Liver (tissue), 8 donors: ENCODE measurements at regions not wholly inside any gene's neighbourhood (a gene's known extent, or its start where the extent isn't known, plus 50 kb on each side); places are given as distances from the start of the nearest gene placed in this dataset.

Source experiments
- DNase-seq: peaks from one replicate; pipeline ENCODE4 v3.0.0-alpha.2; 2017; ENCODE audit warnings: low spot score
- H3K27ac ChIP-seq, 2 donors: one replicate each; pipeline ENCODE4 v1.7.0; 2013; ENCODE audit warnings: inconsistent platforms in 2 of 2, low read length in 2 of 2, control low read depth in 1 of 2, low read depth in 1 of 2, mild to moderate bottlenecking in 1 of 2
- H3K27me3 ChIP-seq, 4 donors: one replicate each; pipeline versions ENCODE4 v1.6.1 to v1.7.0; 2013; ENCODE audit warnings: low read length in 3 of 4, inconsistent platforms in 1 of 4, mild to moderate bottlenecking in 1 of 4, moderate library complexity in 1 of 4; ENCODE audit not compliant: control insufficient read depth in 4 of 4, insufficient read depth in 4 of 4
- H3K36me3 ChIP-seq, 4 donors: one replicate each; pipeline versions ENCODE4 v1.6.1 to v1.7.0; 2013; ENCODE audit warnings: low read length in 3 of 4, mild to moderate bottlenecking in 3 of 4, low read depth in 1 of 4, moderate library complexity in 1 of 4; ENCODE audit not compliant: control insufficient read depth in 4 of 4, insufficient read depth in 3 of 4
- H3K4me1 ChIP-seq, 4 donors: one replicate each; pipeline versions ENCODE4 v1.6.1 to v1.7.0; 2013; ENCODE audit warnings: low read length in 3 of 4, mild to moderate bottlenecking in 3 of 4, moderate library complexity in 1 of 4; ENCODE audit not compliant: control insufficient read depth in 4 of 4, insufficient read depth in 4 of 4
- H3K4me3 ChIP-seq, 3 donors: one replicate each; pipeline versions ENCODE4 v1.6.1 to v1.7.0; 2013; ENCODE audit warnings: low read length in 3 of 3, control low read depth in 1 of 3, low read depth in 1 of 3, mild to moderate bottlenecking in 1 of 3
- H3K9ac ChIP-seq, 2 donors: one replicate each; pipeline ENCODE4 v1.7.0; 2013; ENCODE audit warnings: low read length in 2 of 2, mild to moderate bottlenecking in 2 of 2, moderate library complexity in 2 of 2, control low read depth in 1 of 2, low read depth in 1 of 2
- H3K9me3 ChIP-seq, 4 donors: one replicate each; pipeline versions ENCODE4 v1.6.1 to v1.7.0; 2013; ENCODE audit warnings: low read length in 3 of 4; ENCODE audit not compliant: control insufficient read depth in 4 of 4
- CTCF ChIP-seq: fragments of 150-350 bp; IDR thresholded peaks from 2 replicates; pipeline ENCODE4 v1.5.1; 2017; ENCODE audit warnings: improper control_type of control experiment, low read depth, low read length; ENCODE audit not compliant: missing input control
- EGR1 ChIP-seq, 2 donors: IDR thresholded peaks; 2 replicates each; pipeline ENCODE4 v1.6.1; 2016 to 2018; ENCODE audit warnings: antibody characterized with exemption in 2 of 2, low read depth in 2 of 2
- FOXA2 ChIP-seq: IDR thresholded peaks from 2 replicates; pipeline ENCODE4 v1.6.1; 2016; ENCODE audit warnings: antibody characterized with exemption
- GABPA ChIP-seq, 2 donors: IDR thresholded peaks in 1 of 2; conservative IDR thresholded peaks in 1 of 2; 2 replicates each; pipeline ENCODE4 v1.6.1; 2016; ENCODE audit warnings: antibody characterized with exemption in 2 of 2, mild to moderate bottlenecking in 1 of 2, moderate library complexity in 1 of 2
- HNF4A ChIP-seq, 2 donors: conservative IDR thresholded peaks; 2 replicates each; pipeline ENCODE4 v1.6.1; 2016; ENCODE audit warnings: antibody characterized with exemption in 2 of 2, mild to moderate bottlenecking in 2 of 2
- HNF4G ChIP-seq: IDR thresholded peaks from 2 replicates; pipeline ENCODE4 v1.6.1; 2016; ENCODE audit warnings: antibody characterized with exemption
- JUND ChIP-seq, 2 donors: IDR thresholded peaks; 2 replicates each; pipeline ENCODE4 v1.6.1; 2016; ENCODE audit warnings: antibody characterized with exemption in 2 of 2
- MAX ChIP-seq: IDR thresholded peaks from 2 replicates; pipeline ENCODE4 v1.6.1; 2016; ENCODE audit warnings: antibody characterized with exemption
- NR2F2 ChIP-seq: IDR thresholded peaks from 2 replicates; pipeline ENCODE4 v1.6.1; 2016; ENCODE audit warnings: antibody characterized with exemption
- RAD21 ChIP-seq, 2 donors: IDR thresholded peaks; 2 replicates each; pipeline ENCODE4 v1.6.1; 2016; ENCODE audit warnings: antibody characterized with exemption in 2 of 2, mild to moderate bottlenecking in 2 of 2
- SP1 ChIP-seq: IDR thresholded peaks from 2 replicates; pipeline ENCODE4 v1.6.1; 2018; ENCODE audit warnings: antibody characterized with exemption, mild to moderate bottlenecking
- YY1 ChIP-seq: IDR thresholded peaks from 2 replicates; pipeline ENCODE4 v1.6.1; 2016; ENCODE audit warnings: antibody characterized with exemption, mild to moderate bottlenecking
- ZBTB33 ChIP-seq: IDR thresholded peaks from 2 replicates; pipeline ENCODE4 v1.6.1; 2016; ENCODE audit warnings: antibody characterized with exemption
- WGBS: extraction: QIAGEN DNeasy Blood & Tissue Kit; methylation state at CpG from one replicate; pipeline ENCODE4 v1.1.7; 2013; 5-methylcytosine and 5-hydroxymethylcytosine counted together
- TF ChIP-seq, protein P1 (sequence below): IDR thresholded peaks from 2 replicates; pipeline ENCODE4 v1.6.1; 2016; ENCODE audit warnings: antibody characterized with exemption, mild to moderate bottlenecking
- TF ChIP-seq, protein P2 (sequence below): IDR thresholded peaks from 2 replicates; pipeline ENCODE4 v1.6.1; 2016; ENCODE audit warnings: antibody characterized with exemption
- donor health status: healthy.
- donor health status: healthy.
- donor health status: healthy.
- donor health status: healthy.
- donor health status: healthy.

DNA sequence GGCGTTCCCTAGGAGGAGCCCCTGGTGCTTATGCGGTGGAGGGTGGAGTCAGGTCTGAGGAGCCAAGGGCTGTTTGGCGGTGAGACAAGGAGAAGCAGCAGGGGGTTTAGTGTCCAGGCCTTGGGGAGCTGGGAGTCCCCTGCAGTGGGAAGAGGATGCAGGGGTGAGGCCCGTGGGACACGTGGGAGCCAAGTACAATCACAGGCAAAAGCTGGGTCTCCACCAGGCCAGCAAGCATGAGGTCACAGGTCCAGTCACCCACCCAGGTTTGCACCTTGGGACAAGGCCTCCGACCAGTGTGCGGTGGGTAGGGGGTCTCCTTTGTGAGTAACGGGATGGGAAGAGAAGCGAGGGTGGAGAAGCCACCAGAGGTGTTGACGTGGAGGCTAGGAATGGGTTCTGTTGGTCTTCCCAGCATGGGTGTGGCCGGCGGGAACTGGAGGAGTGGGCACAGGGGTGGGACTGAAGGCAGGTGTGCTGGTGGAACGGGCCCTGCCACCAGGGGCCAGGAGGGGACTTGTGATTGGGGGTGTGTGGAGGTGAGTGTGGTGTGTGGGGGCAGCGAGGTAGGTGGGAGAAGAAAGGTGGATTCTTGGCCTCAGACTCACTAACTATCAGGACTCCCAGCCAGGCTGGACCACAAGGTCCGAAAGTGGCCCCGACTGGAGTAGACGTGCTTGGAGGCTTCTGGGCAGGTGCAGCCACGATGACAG is 953.6 kb downstream of the TBC1D22A start:
- no peak overlapping the region for H3K27ac ChIP-seq
- WGBS, result 86% methylated on average over 18 of the region's 18 CpGs
- TF ChIP-seq RAD21 (IDR thresholded peaks at IDR 0.05) (no peak), EGR1 (IDR thresholded peaks at IDR 0.05; ENCODE audit: low read depth in 2 of 2) (no peak), ZBTB33 (no peak), MAX (no peak), GABPA (IDR thresholded peaks at IDR 0.05 in 1 of 2, conservative IDR thresholded peaks at IDR 0.05 in 1 of 2) (no peak), HNF4G (no peak), JUND (IDR thresholded peaks at IDR 0.05) (no peak), YY1 (no peak), NR2F2 (no peak), HNF4A (conservative IDR thresholded peaks at IDR 0.05) (no peak)
- TF ChIP-seq, protein P1, sequence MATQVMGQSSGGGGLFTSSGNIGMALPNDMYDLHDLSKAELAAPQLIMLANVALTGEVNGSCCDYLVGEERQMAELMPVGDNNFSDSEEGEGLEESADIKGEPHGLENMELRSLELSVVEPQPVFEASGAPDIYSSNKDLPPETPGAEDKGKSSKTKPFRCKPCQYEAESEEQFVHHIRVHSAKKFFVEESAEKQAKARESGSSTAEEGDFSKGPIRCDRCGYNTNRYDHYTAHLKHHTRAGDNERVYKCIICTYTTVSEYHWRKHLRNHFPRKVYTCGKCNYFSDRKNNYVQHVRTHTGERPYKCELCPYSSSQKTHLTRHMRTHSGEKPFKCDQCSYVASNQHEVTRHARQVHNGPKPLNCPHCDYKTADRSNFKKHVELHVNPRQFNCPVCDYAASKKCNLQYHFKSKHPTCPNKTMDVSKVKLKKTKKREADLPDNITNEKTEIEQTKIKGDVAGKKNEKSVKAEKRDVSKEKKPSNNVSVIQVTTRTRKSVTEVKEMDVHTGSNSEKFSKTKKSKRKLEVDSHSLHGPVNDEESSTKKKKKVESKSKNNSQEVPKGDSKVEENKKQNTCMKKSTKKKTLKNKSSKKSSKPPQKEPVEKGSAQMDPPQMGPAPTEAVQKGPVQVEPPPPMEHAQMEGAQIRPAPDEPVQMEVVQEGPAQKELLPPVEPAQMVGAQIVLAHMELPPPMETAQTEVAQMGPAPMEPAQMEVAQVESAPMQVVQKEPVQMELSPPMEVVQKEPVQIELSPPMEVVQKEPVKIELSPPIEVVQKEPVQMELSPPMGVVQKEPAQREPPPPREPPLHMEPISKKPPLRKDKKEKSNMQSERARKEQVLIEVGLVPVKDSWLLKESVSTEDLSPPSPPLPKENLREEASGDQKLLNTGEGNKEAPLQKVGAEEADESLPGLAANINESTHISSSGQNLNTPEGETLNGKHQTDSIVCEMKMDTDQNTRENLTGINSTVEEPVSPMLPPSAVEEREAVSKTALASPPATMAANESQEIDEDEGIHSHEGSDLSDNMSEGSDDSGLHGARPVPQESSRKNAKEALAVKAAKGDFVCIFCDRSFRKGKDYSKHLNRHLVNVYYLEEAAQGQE, result no peak
- DNase-seq, result no peak
- no peaks in the 10 kb centered on the region for H3K36me3 ChIP-seq
- H3K9me3 ChIP-seq, result no peaks in the 10 kb centered on the region
- H3K4me1 ChIP-seq, result no peaks in the 10 kb centered on the region
- no peaks in the 10 kb centered on the region for H3K27me3 ChIP-seq
- no peak overlapping the region for H3K9ac ChIP-seq
- H3K4me3 ChIP-seq, result no peak overlapping the region

- no peak overlapping the region for H3K9ac ChIP-seq
- TF ChIP-seq SP1, result no peak
- no peak for TF ChIP-seq HNF4A (conservative IDR thresholded peaks at IDR 0.05)
- TF ChIP-seq GABPA (IDR thresholded peaks at IDR 0.05 in 1 of 2, conservative IDR thresholded peaks at IDR 0.05 in 1 of 2), result no peak
- no peak for TF ChIP-seq RAD21 (IDR thresholded peaks at IDR 0.05)
- TF ChIP-seq JUND (IDR thresholded peaks at IDR 0.05), result no peak
- TF ChIP-seq EGR1 (IDR thresholded peaks at IDR 0.05; ENCODE audit: low read depth in 2 of 2), result no peak
- TF ChIP-seq MAX, result no peak
- TF ChIP-seq YY1, result no peak
- TF ChIP-seq, protein P2, sequence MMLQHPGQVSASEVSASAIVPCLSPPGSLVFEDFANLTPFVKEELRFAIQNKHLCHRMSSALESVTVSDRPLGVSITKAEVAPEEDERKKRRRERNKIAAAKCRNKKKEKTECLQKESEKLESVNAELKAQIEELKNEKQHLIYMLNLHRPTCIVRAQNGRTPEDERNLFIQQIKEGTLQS, result no peak
- no peak for TF ChIP-seq ZBTB33
- TF ChIP-seq CTCF, result no peak
- TF ChIP-seq, protein P1, result no peak
- no peak for TF ChIP-seq FOXA2
- no peak for TF ChIP-seq NR2F2
- DNase-seq, result no peak
- H3K36me3 ChIP-seq, result no peaks in the 10 kb centered on the region
- H3K9me3 ChIP-seq, result no peaks in the 10 kb centered on the region
- WGBS, result 67% methylated on average over 10 of the region's 10 CpGs
- H3K4me3 ChIP-seq, result no peak overlapping the region
- no peaks in the 10 kb centered on the region for H3K4me1 ChIP-seq
- H3K27ac ChIP-seq, result no peak overlapping the region
- no peaks in the 10 kb centered on the region for H3K27me3 ChIP-seq
These were observed 951.5 kb downstream of the TBC1D22A start for GRCh38 chr22:47713941-47714340.
